ENCODE measurements at regions not wholly inside any gene's neighbourhood (a gene's known extent, or its start where the extent isn't known, plus 50 kb on each side); places are given as distances from the start of the nearest gene placed in this dataset.

DNA sequence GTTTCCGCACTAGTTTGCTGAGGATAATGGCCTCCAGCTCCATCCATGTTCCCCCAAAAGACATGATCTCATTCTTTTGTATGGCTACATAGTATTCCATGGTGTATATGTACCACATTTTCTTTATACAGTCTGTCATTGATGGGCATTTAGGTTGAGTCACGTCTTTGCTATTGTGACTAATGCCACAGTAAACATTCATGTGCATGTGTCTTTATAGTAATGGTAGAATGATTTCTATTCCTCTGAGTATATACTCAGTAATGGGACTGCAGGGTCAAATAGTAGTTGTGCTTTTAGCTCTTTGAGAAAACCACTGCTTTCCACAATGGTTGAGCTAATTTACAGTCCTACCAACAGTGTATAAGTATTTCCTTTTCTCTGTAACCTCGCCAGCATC lies 78.3 kb upstream of the BCL9 start:
- no peak for DNase-seq
- H2AK5ac ChIP-seq (ENCODE audit: low read length) = no peak overlapping the region

GRCh38 chr1:147466543-147466942 lies 74.8 kb upstream of the BCL9 start:
- Histone ChIP-seq H3K27ac (ENCODE audit: low read depth, low read length) (no peak overlapping the region), H4K5ac (ENCODE audit: low read length) (no peak overlapping the region), H3K18ac (ENCODE audit: low read length) (no peak overlapping the region), H3K4ac (ENCODE audit: low read depth, low read length) (no peak overlapping the region), H3K4me1 (ENCODE audit: control insufficient read depth, low read depth, low read length) (no peaks in the 10 kb centered on the region), H2BK15ac (replicated peaks; ENCODE audit: low read depth) (no peak overlapping the region), H3K36me3 (ENCODE audit: control insufficient read depth, insufficient read depth, low read length) (no peaks in the 10 kb centered on the region), H3K79me1 (ENCODE audit: low read length) (no peaks in the 10 kb centered on the region), H3K56ac (ENCODE audit: low read length) (no peak overlapping the region), H2AK5ac (ENCODE audit: low read length) (no peak overlapping the region), H3K79me2 (ENCODE audit: control insufficient read depth, insufficient read depth, low read length) (no peaks in the 10 kb centered on the region), H4K8ac (ENCODE audit: low read depth, low read length) (no peak overlapping the region), H3K27me3 (ENCODE audit: insufficient read depth, low read length, poor library complexity) (no peaks in the 10 kb centered on the region), H2BK5ac (ENCODE audit: low read length) (no peak overlapping the region), H3K9ac (ENCODE audit: low read length) (no peak overlapping the region), H2BK120ac (ENCODE audit: low read depth, low read length) (no peak overlapping the region), H3K4me3 (ENCODE audit: low read length) (no peak overlapping the region), H3K23ac (ENCODE audit: low read length) (no peak overlapping the region), H3K4me2 (ENCODE audit: low read length) (no peak overlapping the region)
- WGBS (ENCODE audit: extremely low coverage, insufficient coverage, low lambda C conversion rate) = no CpG with 5 or more reads among the region's 3 CpGs
- no peak for DNase-seq

More for the DNA sequence above, 78.3 kb upstream of the BCL9 start:
- H3K79me2 ChIP-seq (ENCODE audit: control insufficient read depth, insufficient read depth, low read length) = no peaks in the 10 kb centered on the region
- H4K8ac ChIP-seq (ENCODE audit: low read depth, low read length) = no peak overlapping the region
- H2BK120ac ChIP-seq (ENCODE audit: low read depth, low read length) = no peak overlapping the region
- H3K79me1 ChIP-seq (ENCODE audit: low read length) = no peaks in the 10 kb centered on the region
- no peak overlapping the region for H3K23ac ChIP-seq (ENCODE audit: low read length)
- H3K4me2 ChIP-seq (ENCODE audit: low read length) = no peak overlapping the region
- H3K27me3 ChIP-seq (ENCODE audit: insufficient read depth, low read length, poor library complexity) = no peaks in the 10 kb centered on the region
- H3K18ac ChIP-seq (ENCODE audit: low read length) = no peak overlapping the region
- H2BK5ac ChIP-seq (ENCODE audit: low read length) = no peak overlapping the region
- WGBS (ENCODE audit: extremely low coverage, insufficient coverage, low lambda C conversion rate) = no CpG with 5 or more reads among the region's 3 CpGs
- no peak overlapping the region for H4K5ac ChIP-seq (ENCODE audit: low read length)
- H3K9ac ChIP-seq (ENCODE audit: low read length) = no peak overlapping the region
- no peak overlapping the region for H3K56ac ChIP-seq (ENCODE audit: low read length)
- H2BK15ac ChIP-seq (replicated peaks; ENCODE audit: low read depth) = no peak overlapping the region
- no peaks in the 10 kb centered on the region for H3K4me1 ChIP-seq (ENCODE audit: control insufficient read depth, low read depth, low read length)
- no peak overlapping the region for H3K27ac ChIP-seq (ENCODE audit: low read depth, low read length)
- H3K36me3 ChIP-seq (ENCODE audit: control insufficient read depth, insufficient read depth, low read length) = no peaks in the 10 kb centered on the region
- H3K4ac ChIP-seq (ENCODE audit: low read depth, low read length) = no peak overlapping the region
- H3K4me3 ChIP-seq (ENCODE audit: low read length) = no peak overlapping the region

DNA sequence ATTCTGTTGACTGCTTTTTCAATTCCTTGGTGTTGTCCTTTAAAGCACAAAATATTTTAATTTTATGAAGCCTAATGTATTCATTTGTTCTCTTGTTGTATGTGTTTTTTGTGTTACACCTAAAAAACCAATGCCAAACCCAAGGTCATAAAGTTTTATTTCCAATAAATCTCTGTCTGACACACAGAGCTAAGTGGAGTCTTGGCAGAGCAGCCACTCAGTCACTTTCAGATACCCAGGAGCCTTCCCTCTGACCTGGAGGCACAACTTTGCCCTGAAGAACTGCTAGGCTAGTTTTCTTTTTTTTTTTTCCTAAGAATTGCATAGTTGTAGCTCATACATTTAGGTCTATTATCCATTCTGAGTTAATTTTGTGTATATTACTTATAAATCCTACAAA lies 71.2 kb upstream of the BCL9 start:
- Histone ChIP-seq H2BK5ac (ENCODE audit: low read length) (no peak overlapping the region), H3K27me3 (ENCODE audit: insufficient read depth, low read length, poor library complexity) (no peaks in the 10 kb centered on the region), H4K8ac (ENCODE audit: low read depth, low read length) (no peak overlapping the region), H3K4me1 (ENCODE audit: control insufficient read depth, low read depth, low read length) (no peaks in the 10 kb centered on the region), H4K5ac (ENCODE audit: low read length) (no peak overlapping the region), H2BK15ac (replicated peaks; ENCODE audit: low read depth) (no peak overlapping the region), H3K4ac (ENCODE audit: low read depth, low read length) (no peak overlapping the region), H3K4me3 (ENCODE audit: low read length) (no peak overlapping the region), H3K27ac (ENCODE audit: low read depth, low read length) (no peak overlapping the region), H3K79me1 (ENCODE audit: low read length) (no peaks in the 10 kb centered on the region), H2AK5ac (ENCODE audit: low read length) (no peak overlapping the region), H2BK120ac (ENCODE audit: low read depth, low read length) (no peak overlapping the region), H3K23ac (ENCODE audit: low read length) (no peak overlapping the region), H3K4me2 (ENCODE audit: low read length) (no peak overlapping the region), H3K36me3 (ENCODE audit: control insufficient read depth, insufficient read depth, low read length) (no peaks in the 10 kb centered on the region), H3K56ac (ENCODE audit: low read length) (no peak overlapping the region), H3K79me2 (ENCODE audit: control insufficient read depth, insufficient read depth, low read length) (no peaks in the 10 kb centered on the region), H3K9ac (ENCODE audit: low read length) (no peak overlapping the region), H3K18ac (ENCODE audit: low read length) (no peak overlapping the region)
- DNase-seq = no peak

DNA sequence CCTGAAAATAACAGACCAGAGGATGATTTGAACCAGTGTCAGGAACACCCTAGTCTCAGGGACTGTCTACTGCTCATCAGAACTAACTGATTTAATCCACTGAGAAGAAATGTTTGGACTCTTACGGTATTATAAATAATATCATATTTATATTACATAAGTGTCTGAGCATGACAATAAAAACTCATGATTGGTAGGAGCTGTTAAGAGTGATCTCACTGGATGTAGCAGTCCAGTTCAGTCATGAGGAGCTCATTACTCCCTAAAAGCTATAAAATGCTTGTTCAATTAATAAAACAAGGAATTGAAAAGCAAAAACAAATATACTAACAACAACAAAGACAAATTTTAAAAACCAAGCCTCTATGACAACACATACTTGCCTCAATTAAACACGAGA lies 68.8 kb upstream of the BCL9 start:
- no CpG with 5 or more reads among the region's 2 CpGs for WGBS (ENCODE audit: extremely low coverage, insufficient coverage, low lambda C conversion rate)
- Histone ChIP-seq H3K18ac (ENCODE audit: low read length) (no peak overlapping the region), H3K4ac (ENCODE audit: low read depth, low read length) (no peak overlapping the region), H3K27me3 (ENCODE audit: insufficient read depth, low read length, poor library complexity) (no peaks in the 10 kb centered on the region), H3K23ac (ENCODE audit: low read length) (no peak overlapping the region), H2AK5ac (ENCODE audit: low read length) (no peak overlapping the region), H3K36me3 (ENCODE audit: control insufficient read depth, insufficient read depth, low read length) (no peaks in the 10 kb centered on the region), H2BK120ac (ENCODE audit: low read depth, low read length) (no peak overlapping the region), H3K4me1 (ENCODE audit: control insufficient read depth, low read depth, low read length) (no peaks in the 10 kb centered on the region), H2BK15ac (replicated peaks; ENCODE audit: low read depth) (no peak overlapping the region), H3K56ac (ENCODE audit: low read length) (no peak overlapping the region), H2BK5ac (ENCODE audit: low read length) (no peak overlapping the region), H3K9ac (ENCODE audit: low read length) (no peak overlapping the region), H3K4me2 (ENCODE audit: low read length) (no peak overlapping the region), H4K5ac (ENCODE audit: low read length) (no peak overlapping the region), H3K79me1 (ENCODE audit: low read length) (no peaks in the 10 kb centered on the region), H3K27ac (ENCODE audit: low read depth, low read length) (no peak overlapping the region), H4K8ac (ENCODE audit: low read depth, low read length) (no peak overlapping the region), H3K4me3 (ENCODE audit: low read length) (no peak overlapping the region), H3K79me2 (ENCODE audit: control insufficient read depth, insufficient read depth, low read length) (no peaks in the 10 kb centered on the region)
- DNase-seq = no peak

GRCh38 chr1:147472966-147473732 lies 68.2 kb upstream of the BCL9 start:
- WGBS (ENCODE audit: extremely low coverage, insufficient coverage, low lambda C conversion rate) = no CpG with 5 or more reads among the region's 5 CpGs

GRCh38 chr1:147473733-147474049 lies 67.6 kb upstream of the BCL9 start:
- no peak overlapping the region for H4K8ac ChIP-seq (ENCODE audit: low read depth, low read length)
- H3K9ac ChIP-seq (ENCODE audit: low read length) = no peak overlapping the region
- no peaks in the 10 kb centered on the region for H3K79me1 ChIP-seq (ENCODE audit: low read length)
- H3K4me3 ChIP-seq (ENCODE audit: low read length) = no peak overlapping the region
- H2AK5ac ChIP-seq (ENCODE audit: low read length) = no peak overlapping the region
- H3K4ac ChIP-seq (ENCODE audit: low read depth, low read length) = no peak overlapping the region
- no peak overlapping the region for H3K56ac ChIP-seq (ENCODE audit: low read length)
- H3K79me2 ChIP-seq (ENCODE audit: control insufficient read depth, insufficient read depth, low read length) = no peaks in the 10 kb centered on the region
- H2BK15ac ChIP-seq (replicated peaks; ENCODE audit: low read depth) = no peak overlapping the region
- no peak for DNase-seq
- no peak overlapping the region for H3K4me2 ChIP-seq (ENCODE audit: low read length)
- no peaks in the 10 kb centered on the region for H3K4me1 ChIP-seq (ENCODE audit: control insufficient read depth, low read depth, low read length)
- no peak overlapping the region for H3K27ac ChIP-seq (ENCODE audit: low read depth, low read length)
- H2BK5ac ChIP-seq (ENCODE audit: low read length) = no peak overlapping the region
- H3K27me3 ChIP-seq (ENCODE audit: insufficient read depth, low read length, poor library complexity) = no peaks in the 10 kb centered on the region
- no peak overlapping the region for H2BK120ac ChIP-seq (ENCODE audit: low read depth, low read length)
- H3K36me3 ChIP-seq (ENCODE audit: control insufficient read depth, insufficient read depth, low read length) = no peaks in the 10 kb centered on the region
- no peak overlapping the region for H3K18ac ChIP-seq (ENCODE audit: low read length)
- no peak overlapping the region for H3K23ac ChIP-seq (ENCODE audit: low read length)
- no peak overlapping the region for H4K5ac ChIP-seq (ENCODE audit: low read length)

More at GRCh38 chr1:147472966-147473732, 68.2 kb upstream of the BCL9 start:
- Histone ChIP-seq H3K27ac (ENCODE audit: low read depth, low read length) (no peak overlapping the region), H3K9ac (ENCODE audit: low read length) (no peak overlapping the region), H3K4me2 (ENCODE audit: low read length) (no peak overlapping the region), H3K4me3 (ENCODE audit: low read length) (no peak overlapping the region), H3K79me1 (ENCODE audit: low read length) (no peaks in the 10 kb centered on the region), H3K4ac (ENCODE audit: low read depth, low read length) (no peak overlapping the region), H3K18ac (ENCODE audit: low read length) (no peak overlapping the region), H3K23ac (ENCODE audit: low read length) (no peak overlapping the region), H2BK5ac (ENCODE audit: low read length) (no peak overlapping the region), H3K56ac (ENCODE audit: low read length) (no peak overlapping the region), H3K4me1 (ENCODE audit: control insufficient read depth, low read depth, low read length) (no peaks in the 10 kb centered on the region), H2AK5ac (ENCODE audit: low read length) (no peak overlapping the region), H2BK15ac (replicated peaks; ENCODE audit: low read depth) (no peak overlapping the region), H3K79me2 (ENCODE audit: control insufficient read depth, insufficient read depth, low read length) (no peaks in the 10 kb centered on the region), H3K27me3 (ENCODE audit: insufficient read depth, low read length, poor library complexity) (no peaks in the 10 kb centered on the region), H3K36me3 (ENCODE audit: control insufficient read depth, insufficient read depth, low read length) (no peaks in the 10 kb centered on the region), H2BK120ac (ENCODE audit: low read depth, low read length) (no peak overlapping the region), H4K5ac (ENCODE audit: low read length) (no peak overlapping the region), H4K8ac (ENCODE audit: low read depth, low read length) (no peak overlapping the region)
- no peak for DNase-seq

All from mesendoderm (in vitro differentiated cells).